CD14-positive monocyte (primary cell): ENCODE measurements at regions not wholly inside any gene's neighbourhood (a gene's known extent, or its start where the extent isn't known, plus 50 kb on each side); places are given as distances from the start of the nearest gene placed in this dataset.

Experiments
- DNase-seq, 3 donors: peaks; one replicate each; pipeline ENCODE4 v3.0.0-alpha.2; 2011 to 2022
- H2AFZ ChIP-seq: 2 replicates; pipeline ENCODE4 v1.6.0; 2012; ENCODE audit warnings: mild to moderate bottlenecking, low read depth, low read length, inconsistent platforms; ENCODE audit not compliant: insufficient read depth, poor library complexity, severe bottlenecking
- H3K27ac ChIP-seq, 2 donors: 1 replicate in 1 of 2; 2 replicates in 1 of 2; pipeline ENCODE4 v1.5.1; 2012 to 2013; ENCODE audit warnings: low read length in 2 of 2, control low read depth in 1 of 2, inconsistent platforms in 1 of 2, low read depth in 1 of 2, mild to moderate bottlenecking in 1 of 2
- H3K27me3 ChIP-seq, 2 donors: one replicate each; pipeline versions ENCODE4 v1.6.0 to v1.6.1; 2011 to 2013; ENCODE audit warnings: low read length in 2 of 2; ENCODE audit not compliant: control insufficient read depth in 2 of 2, insufficient read depth in 2 of 2
- H3K36me3 ChIP-seq, 2 donors: replicated peaks in 1 of 2; 1 replicate in 1 of 2; 2 replicates in 1 of 2; pipeline versions ENCODE4 v1.5.1 to v1.6.1; 2012 to 2013; ENCODE audit warnings: low read length in 2 of 2, control low read depth in 1 of 2, inconsistent platforms in 1 of 2, mild to moderate bottlenecking in 1 of 2; ENCODE audit not compliant: insufficient read depth in 2 of 2, control insufficient read depth in 1 of 2
- H3K4me1 ChIP-seq, 2 donors: 1 replicate in 1 of 2; 2 replicates in 1 of 2; pipeline versions ENCODE4 v1.5.1 to v1.6.1; 2012 to 2013; ENCODE audit warnings: low read length in 2 of 2, control low read depth in 1 of 2, inconsistent platforms in 1 of 2, mild to moderate bottlenecking in 1 of 2, moderate library complexity in 1 of 2; ENCODE audit not compliant: insufficient read depth in 2 of 2, control insufficient read depth in 1 of 2
- H3K4me2 ChIP-seq: replicated peaks from 2 replicates; pipeline ENCODE3; 2012; ENCODE audit warnings: low read length, moderate library complexity, mild to moderate bottlenecking; ENCODE audit not compliant: poor library complexity, severe bottlenecking; ENCODE audit errors: extremely low read depth
- H3K4me3 ChIP-seq, 3 experiments: fragments of 200-600 bp in 1 of 3; sonication (generic) in 1 of 3; replicated peaks in 1 of 3; 1 replicate in 2 of 3; 2 replicates in 1 of 3; pipeline ENCODE4 v1.5.1; 2011 to 2013; ENCODE audit warnings: low read length in 3 of 3, mild to moderate bottlenecking in 3 of 3, control low read depth in 2 of 3, low read depth in 2 of 3, inconsistent platforms in 1 of 3, moderate library complexity in 1 of 3
- H3K79me2 ChIP-seq: 2 replicates; pipeline ENCODE4 v1.6.0; 2012; ENCODE audit warnings: mild to moderate bottlenecking, control low read depth, inconsistent platforms, low read length, moderate library complexity; ENCODE audit not compliant: insufficient read depth
- H3K9ac ChIP-seq: 2 replicates; pipeline ENCODE4 v1.6.0; 2017; ENCODE audit warnings: low read length, mild to moderate bottlenecking; ENCODE audit not compliant: insufficient read depth, poor library complexity, severe bottlenecking
- H3K9me3 ChIP-seq, 2 donors: replicated peaks in 1 of 2; 1 replicate in 1 of 2; 2 replicates in 1 of 2; pipeline versions ENCODE4 v1.5.1 to v1.6.1; 2012 to 2013; ENCODE audit warnings: low read length in 2 of 2, control low read depth in 1 of 2; ENCODE audit not compliant: control insufficient read depth in 1 of 2, insufficient read depth in 1 of 2
- H4K20me1 ChIP-seq: 2 replicates; pipeline ENCODE4 v1.6.0; 2012; ENCODE audit warnings: mild to moderate bottlenecking, low read length, control low read depth, moderate library complexity; ENCODE audit not compliant: insufficient read depth
- H3K27ac Mint-ChIP-seq, 7 donors: one replicate each; pipeline ENCODE4 v1.8.0; 2020; ENCODE audit warnings: mild to moderate bottlenecking in 7 of 7, mixed read lengths in 7 of 7, moderate library complexity in 6 of 7, inconsistent platforms in 2 of 7
- H3K27me3 Mint-ChIP-seq, 3 donors: one replicate each; pipeline ENCODE4 v1.8.0; 2021 to 2022; ENCODE audit warnings: low read depth in 3 of 3, mild to moderate bottlenecking in 3 of 3, mixed read lengths in 3 of 3, moderate library complexity in 3 of 3, inconsistent platforms in 1 of 3
- H3K36me3 Mint-ChIP-seq, 2 donors: one replicate each; pipeline ENCODE4 v1.8.0; 2020; ENCODE audit warnings: mixed read lengths in 2 of 2, inconsistent platforms in 1 of 2, mild to moderate bottlenecking in 1 of 2
- H3K4me1 Mint-ChIP-seq: one replicate; pipeline ENCODE4 v1.8.0; 2020; ENCODE audit warnings: mild to moderate bottlenecking, mixed read lengths
- H3K4me3 Mint-ChIP-seq, 2 donors: one replicate each; pipeline ENCODE4 v1.8.0; 2020; ENCODE audit warnings: mild to moderate bottlenecking in 2 of 2, mixed read lengths in 2 of 2, moderate library complexity in 1 of 2
- H3K9me3 Mint-ChIP-seq, 7 donors: one replicate each; pipeline ENCODE4 v1.8.0; 2020 to 2022; ENCODE audit warnings: mixed read lengths in 7 of 7, mild to moderate bottlenecking in 6 of 7, moderate library complexity in 6 of 7, inconsistent platforms in 2 of 7
- WGBS: methylation state at CpG from one replicate; pipeline ENCODE4 v1.1.5; 2013; ENCODE audit warnings: missing lambda C conversion rate; ENCODE audit not compliant: insufficient coverage; 5-methylcytosine and 5-hydroxymethylcytosine counted together
- intact Hi-C, 2 donors: fragments of 100-400 bp; cut with micrococcal nuclease; formaldehyde crosslinking; loops; one replicate each; pipeline versions ENCODE4 v1.15.0 to v1.15.1; 2023
- TF ChIP-seq, protein P1 (sequence below): fragments of 200-600 bp; IDR thresholded peaks from one replicate; pipeline ENCODE4 v1.8.0; 2022; ENCODE audit warnings: antibody characterized with exemption, mild to moderate bottlenecking

- Histone ChIP-seq H3K4me1 (no peaks in the 10 kb centered on the region), H2AFZ (no peak overlapping the region), H4K20me1 (no peaks in the 10 kb centered on the region), H3K4me2 (no peak overlapping the region), H3K27me3 (no peaks in the 10 kb centered on the region), H3K4me3 (no peak overlapping the region), H3K36me3 (no peaks in the 10 kb centered on the region), H3K27ac (no peak overlapping the region), H3K9me3 (no peaks in the 10 kb centered on the region), H3K79me2 (no peaks in the 10 kb centered on the region), H3K9ac (no peak overlapping the region)
- Mint-ChIP-seq H3K36me3 (no peaks in the 10 kb centered on the region), H3K4me3 (no peak overlapping the region), H3K27ac (no peak overlapping the region), H3K4me1 (no peaks in the 10 kb centered on the region), H3K27me3 (no peaks in the 10 kb centered on the region), H3K9me3 (peaks cover 0 to 5% (median 2%) of the 10 kb centered on the region in 7 donors)
- TF ChIP-seq, protein P1, sequence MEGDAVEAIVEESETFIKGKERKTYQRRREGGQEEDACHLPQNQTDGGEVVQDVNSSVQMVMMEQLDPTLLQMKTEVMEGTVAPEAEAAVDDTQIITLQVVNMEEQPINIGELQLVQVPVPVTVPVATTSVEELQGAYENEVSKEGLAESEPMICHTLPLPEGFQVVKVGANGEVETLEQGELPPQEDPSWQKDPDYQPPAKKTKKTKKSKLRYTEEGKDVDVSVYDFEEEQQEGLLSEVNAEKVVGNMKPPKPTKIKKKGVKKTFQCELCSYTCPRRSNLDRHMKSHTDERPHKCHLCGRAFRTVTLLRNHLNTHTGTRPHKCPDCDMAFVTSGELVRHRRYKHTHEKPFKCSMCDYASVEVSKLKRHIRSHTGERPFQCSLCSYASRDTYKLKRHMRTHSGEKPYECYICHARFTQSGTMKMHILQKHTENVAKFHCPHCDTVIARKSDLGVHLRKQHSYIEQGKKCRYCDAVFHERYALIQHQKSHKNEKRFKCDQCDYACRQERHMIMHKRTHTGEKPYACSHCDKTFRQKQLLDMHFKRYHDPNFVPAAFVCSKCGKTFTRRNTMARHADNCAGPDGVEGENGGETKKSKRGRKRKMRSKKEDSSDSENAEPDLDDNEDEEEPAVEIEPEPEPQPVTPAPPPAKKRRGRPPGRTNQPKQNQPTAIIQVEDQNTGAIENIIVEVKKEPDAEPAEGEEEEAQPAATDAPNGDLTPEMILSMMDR, result no peak
- 83% methylated on average over 1 of the region's 2 CpGs for WGBS
- intact Hi-C loops, result no loop called here
- DNase-seq, result no peak
Observed at GRCh38 chr3:182294696-182295095, 498.6 kb upstream of the ATP11B start.

- no peak overlapping the region for H3K4me2 ChIP-seq
- intact Hi-C loops, result no loop called here
- no peak overlapping the region for H2AFZ ChIP-seq
- no peaks in the 10 kb centered on the region for H3K27me3 ChIP-seq
- H3K9ac ChIP-seq, result no peak overlapping the region
- no peaks in the 10 kb centered on the region for H3K4me1 ChIP-seq
- H3K4me3 ChIP-seq, result no peak overlapping the region
- DNase-seq, result no peak
- 100% methylated on average over 1 of the region's 4 CpGs for WGBS
- peaks cover 0 to 6% (median 3%) of the 10 kb centered on the region in 7 donors for H3K9me3 Mint-ChIP-seq
- H4K20me1 ChIP-seq, result no peaks in the 10 kb centered on the region
- no peaks in the 10 kb centered on the region for H3K4me1 Mint-ChIP-seq
- no peaks in the 10 kb centered on the region for H3K36me3 ChIP-seq
- TF ChIP-seq, protein P1, result no peak
- H3K4me3 Mint-ChIP-seq, result no peak overlapping the region
- H3K27ac ChIP-seq, result no peak overlapping the region
- H3K79me2 ChIP-seq, result no peaks in the 10 kb centered on the region
- no peak overlapping the region for H3K27ac Mint-ChIP-seq
- H3K36me3 Mint-ChIP-seq, result no peaks in the 10 kb centered on the region
- no peaks in the 10 kb centered on the region for H3K9me3 ChIP-seq
- no peaks in the 10 kb centered on the region for H3K27me3 Mint-ChIP-seq
Observed at GRCh38 chr3:182300266-182300665, 493.0 kb upstream of the ATP11B start.
